K562 (cell line): ENCODE measurements at regions not wholly inside any gene's neighbourhood (a gene's known extent, or its start where the extent isn't known, plus 50 kb on each side); places are given as distances from the start of the nearest gene placed in this dataset.

Experiments
- ATAC-seq: fragments of 200-7000 bp; cut with Tn5 transposase; 3 replicates; pipeline ENCODE4 v1.9.1; 2020; ENCODE audit warnings: moderate library complexity
- BruUV-seq: library from RNA; stranded (reverse); fragments of 400-500 nt; replicated peaks from 2 replicates; lab custom pipeline; 2021; lab: Mats Ljungman, UMichigan
- CTCF ChIA-PET: fragments of 300-600 bp; formaldehyde crosslinking; extraction: SDS; loops from one replicate; lab custom pipeline; 2021; ENCODE audit warnings: low intra/inter-chr PET ratio; lab: Yijun Ruan, JAX
- POLR2A ChIA-PET: fragments of 300-600, 350-650 bp; sonication (Branson Sonifier 250); formaldehyde crosslinking; extraction: SDS; loops from one replicate; lab custom pipeline; 2021; ENCODE audit warnings: antibody characterized with exemption, inconsistent platforms; lab: Yijun Ruan, JAX
- DNase-seq, 4 experiments: peaks; one replicate each; pipeline versions ENCODE4 v3.0.0 to v3.0.0-alpha.2; 2011 to 2018; ENCODE audit warnings: low spot score in 3 of 4, mixed read lengths in 3 of 4; ENCODE audit errors: extremely low read depth in 1 of 4
- FAIRE-seq: peaks from 2 replicates; lab custom pipeline; 2011; peaks lifted over from hg19 to GRCh38; lab: Jason Lieb, UNC
- H2AFZ ChIP-seq: 2 replicates; pipeline ENCODE4 v1.6.0; 2011; ENCODE audit warnings: low read depth, low read length, control low read depth, inconsistent platforms
- H3K27ac ChIP-seq: fragments of 200-600 bp; 3 replicates; pipeline ENCODE4 v1.8.0; 2011; ENCODE audit warnings: low read depth, mild to moderate bottlenecking, control low read depth, inconsistent platforms, low read length, moderate library complexity, mixed read lengths; ENCODE audit errors: extremely low read depth
- H3K27me3 ChIP-seq, 2 experiments: fragments of 300-600 bp in 1 of 2; 2 replicates in 1 of 2; 3 replicates in 1 of 2; pipeline versions ENCODE4 v1.6.0 to v1.8.0; 2011; ENCODE audit warnings: inconsistent platforms in 2 of 2, low read length in 2 of 2, mild to moderate bottlenecking in 1 of 2, mixed read lengths in 1 of 2, moderate library complexity in 1 of 2; ENCODE audit not compliant: control insufficient read depth in 2 of 2, insufficient read depth in 2 of 2
- H3K36me3 ChIP-seq: fragments of 300-600 bp; 3 replicates; pipeline ENCODE4 v1.8.0; 2011; ENCODE audit warnings: mild to moderate bottlenecking, low read length, inconsistent platforms; ENCODE audit not compliant: control insufficient read depth, insufficient read depth
- H3K4me1 ChIP-seq, 2 experiments: fragments of 200-600 bp in 1 of 2; replicated peaks in 1 of 2; 2 replicates in 1 of 2; 3 replicates in 1 of 2; pipeline versions ENCODE4 v1.5.1 to v1.8.0; 2011; ENCODE audit warnings: inconsistent platforms in 2 of 2, low read length in 2 of 2, mild to moderate bottlenecking in 1 of 2, mixed read lengths in 1 of 2, moderate library complexity in 1 of 2; ENCODE audit not compliant: control insufficient read depth in 2 of 2, insufficient read depth in 2 of 2
- H3K4me2 ChIP-seq: 2 replicates; pipeline ENCODE4 v1.6.1; 2011; ENCODE audit warnings: low read length, control low read depth, inconsistent platforms, mixed read lengths; ENCODE audit not compliant: insufficient read depth
- H3K4me3 ChIP-seq: fragments of 200-600 bp; sonication (generic), shearing (Covaris generic); 2 replicates; pipeline ENCODE4 v1.5.1; 2016; ENCODE audit warnings: control low read depth, inconsistent platforms
- H3K79me2 ChIP-seq: fragments of 200-600 bp; 3 replicates; pipeline ENCODE4 v1.8.0; 2011; ENCODE audit warnings: low read length, inconsistent platforms; ENCODE audit not compliant: control insufficient read depth, insufficient read depth
- H3K9ac ChIP-seq, 2 experiments: 2 replicates each; pipeline versions ENCODE4 v1.6.0 to v1.6.1; 2011; ENCODE audit warnings: low read depth in 2 of 2, low read length in 2 of 2, control low read depth in 1 of 2, inconsistent platforms in 1 of 2, mild to moderate bottlenecking in 1 of 2, mixed read lengths in 1 of 2; ENCODE audit not compliant: insufficient read depth in 1 of 2
- H3K9me1 ChIP-seq: one replicate; pipeline ENCODE4 v1.6.0; 2011; ENCODE audit warnings: inconsistent platforms, mild to moderate bottlenecking, low read length, moderate library complexity; ENCODE audit not compliant: control insufficient read depth, insufficient read depth
- H3K9me3 ChIP-seq: replicated peaks from 2 replicates; pipeline ENCODE4 v1.5.1; 2011; ENCODE audit warnings: low read depth, low read length, inconsistent platforms; ENCODE audit not compliant: control insufficient read depth, insufficient read depth
- H4K20me1 ChIP-seq: replicated peaks from 2 replicates; pipeline ENCODE4 v1.6.1; 2011; ENCODE audit warnings: low read length, inconsistent platforms, mixed read lengths; ENCODE audit not compliant: control insufficient read depth, insufficient read depth
- ARID4B ChIP-seq: sonication (generic); formaldehyde crosslinking; IDR thresholded peaks from 2 replicates; pipeline ENCODE4 v1.8.0; 2022; ENCODE audit warnings: mild to moderate bottlenecking, missing genetic modification reagents
- CEBPZ ChIP-seq: fragments of 150-350 bp; IDR thresholded peaks from 2 replicates; pipeline ENCODE4 v1.6.1; 2014; ENCODE audit warnings: low read depth, mild to moderate bottlenecking, low read length, borderline replicate concordance
- STAG1 ChIP-seq: sonication (generic); formaldehyde crosslinking; IDR thresholded peaks from 2 replicates; pipeline ENCODE4 v1.5.0; 2020; ENCODE audit warnings: missing genetic modification reagents, borderline replicate concordance
- TEAD2 ChIP-seq: fragments of 450-650 bp; IDR thresholded peaks from 2 replicates; pipeline ENCODE4 v1.6.1; 2016; ENCODE audit warnings: missing genetic modification characterization, control low read depth, missing compliant biosample characterization
- WGBS: fragments of 100-300 bp; shearing (Covaris generic); methylation state at CpG from one replicate; pipeline ENCODE4 v1.1.6; 2016; ENCODE audit warnings: low coverage, mixed read lengths; ENCODE audit not compliant: insufficient coverage; ENCODE audit errors: missing lambda C conversion rate; 5-methylcytosine and 5-hydroxymethylcytosine counted together
- in situ Hi-C: fragments of 300-500 bp; cut with MboI; formaldehyde crosslinking; loops from 4 replicates; pipeline ENCODE4 v1.15.0; 2018; ENCODE audit warnings: inconsistent platforms, mixed read lengths
- intact Hi-C: fragments of 100-400 bp; cut with micrococcal nuclease; formaldehyde crosslinking; loops from 2 replicates; pipeline ENCODE4 v1.14.2; 2022

DNA sequence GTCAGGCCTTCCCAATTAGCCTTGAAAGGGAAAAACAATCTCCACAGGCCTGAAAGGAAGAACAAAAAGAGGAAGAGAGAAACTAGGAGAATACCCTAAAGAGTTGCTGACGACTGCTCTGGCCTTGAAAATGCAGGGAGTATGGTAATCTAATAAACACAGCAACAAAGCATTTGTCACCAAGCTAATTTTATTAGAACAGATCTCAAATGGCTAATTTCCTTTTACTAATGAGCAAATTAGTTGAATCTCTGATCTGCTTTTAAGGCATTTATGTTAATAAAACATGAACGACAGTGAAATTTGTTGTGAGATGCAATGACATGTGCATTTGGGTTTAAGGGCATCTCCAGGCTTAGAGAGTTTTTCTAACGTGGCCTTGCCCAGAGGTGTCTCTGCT, 212.2 kb downstream of the BUD13 start (continued):
- TF ChIP-seq CEBPZ = no peak
- TF ChIP-seq TEAD2 (tag) = no peak
- TF ChIP-seq STAG1 (CRISPR knock-in tag) = no peak

- DNase-seq (no peak), ATAC-seq (no peak), FAIRE-seq (no peak)
- Histone ChIP-seq H3K9me3 (no peaks in the 10 kb centered on the region), H4K20me1 (peaks cover 5% of the 10 kb centered on the region; the same call in 1 of the 2 replicates), H3K9ac (no peak overlapping the region), H3K4me2 (no peak overlapping the region), H3K79me2 (no peaks in the 10 kb centered on the region), H3K4me3 (no peak overlapping the region), H3K27me3 (peaks cover 2 to 33% of the 10 kb centered on the region in 2 experiments; a peak in 2 of 5 replicates), H3K4me1 (no peaks in the 10 kb centered on the region), H3K9me1 (no peaks in the 10 kb centered on the region), H3K27ac (no peak overlapping the region), H2AFZ (no peak overlapping the region), H3K36me3 (no peaks in the 10 kb centered on the region)
- no TSS peak for BruUV-seq
- intact Hi-C loops (no loop called here), in situ Hi-C loops (no loop called here)
- ChIA-PET POLR2A (no interaction called here), CTCF (no interaction called here)
- 0% methylated on average over 9 of the region's 9 CpGs for WGBS
- no peak for TF ChIP-seq ARID4B (CRISPR knock-in tag)
These were observed 214.1 kb downstream of the BUD13 start for GRCh38 chr11:116558504-116559211.
